ENCODE measurements at regions not wholly inside any gene's neighbourhood (a gene's known extent, or its start where the extent isn't known, plus 50 kb on each side); places are given as distances from the start of the nearest gene placed in this dataset.

DNA sequence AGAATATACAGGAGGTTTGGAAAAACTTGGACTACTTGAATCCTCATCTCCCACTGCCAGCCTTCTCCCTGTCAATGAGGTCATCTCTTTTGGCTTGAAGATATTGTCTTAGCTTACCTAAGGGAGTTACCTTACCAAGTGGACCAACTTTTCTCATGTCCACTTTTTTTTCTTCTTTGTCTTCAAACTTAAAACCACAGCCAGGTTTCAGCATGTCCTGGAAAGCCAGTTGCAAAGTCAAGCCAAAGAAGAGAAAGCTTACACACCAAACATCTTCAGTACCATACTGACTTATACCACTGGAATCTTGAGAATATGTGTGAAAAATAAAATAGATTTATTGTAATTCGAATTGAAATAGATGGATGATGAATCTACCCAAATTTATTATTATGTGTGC lies 520.5 kb downstream of the HTR7 start:
- TF ChIP-seq POLR2AphosphoS5 (IDR thresholded peaks at IDR 0.05; ENCODE audit: insufficient read depth in 1 of 2, low read depth in 1 of 2): no peak
- TF ChIP-seq, protein P1, sequence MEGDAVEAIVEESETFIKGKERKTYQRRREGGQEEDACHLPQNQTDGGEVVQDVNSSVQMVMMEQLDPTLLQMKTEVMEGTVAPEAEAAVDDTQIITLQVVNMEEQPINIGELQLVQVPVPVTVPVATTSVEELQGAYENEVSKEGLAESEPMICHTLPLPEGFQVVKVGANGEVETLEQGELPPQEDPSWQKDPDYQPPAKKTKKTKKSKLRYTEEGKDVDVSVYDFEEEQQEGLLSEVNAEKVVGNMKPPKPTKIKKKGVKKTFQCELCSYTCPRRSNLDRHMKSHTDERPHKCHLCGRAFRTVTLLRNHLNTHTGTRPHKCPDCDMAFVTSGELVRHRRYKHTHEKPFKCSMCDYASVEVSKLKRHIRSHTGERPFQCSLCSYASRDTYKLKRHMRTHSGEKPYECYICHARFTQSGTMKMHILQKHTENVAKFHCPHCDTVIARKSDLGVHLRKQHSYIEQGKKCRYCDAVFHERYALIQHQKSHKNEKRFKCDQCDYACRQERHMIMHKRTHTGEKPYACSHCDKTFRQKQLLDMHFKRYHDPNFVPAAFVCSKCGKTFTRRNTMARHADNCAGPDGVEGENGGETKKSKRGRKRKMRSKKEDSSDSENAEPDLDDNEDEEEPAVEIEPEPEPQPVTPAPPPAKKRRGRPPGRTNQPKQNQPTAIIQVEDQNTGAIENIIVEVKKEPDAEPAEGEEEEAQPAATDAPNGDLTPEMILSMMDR (IDR thresholded peaks at IDR 0.05): no peak

Data from vagina (tissue), 2 donors.